ENCODE measurements at regions not wholly inside any gene's neighbourhood (a gene's known extent, or its start where the extent isn't known, plus 50 kb on each side); places are given as distances from the start of the nearest gene placed in this dataset.
"Not testable (repeated sequence)": the region's sequence is repeated elsewhere in the genome, so short reads cannot be mapped to it uniquely, and the experiment has no call there.

DNA sequence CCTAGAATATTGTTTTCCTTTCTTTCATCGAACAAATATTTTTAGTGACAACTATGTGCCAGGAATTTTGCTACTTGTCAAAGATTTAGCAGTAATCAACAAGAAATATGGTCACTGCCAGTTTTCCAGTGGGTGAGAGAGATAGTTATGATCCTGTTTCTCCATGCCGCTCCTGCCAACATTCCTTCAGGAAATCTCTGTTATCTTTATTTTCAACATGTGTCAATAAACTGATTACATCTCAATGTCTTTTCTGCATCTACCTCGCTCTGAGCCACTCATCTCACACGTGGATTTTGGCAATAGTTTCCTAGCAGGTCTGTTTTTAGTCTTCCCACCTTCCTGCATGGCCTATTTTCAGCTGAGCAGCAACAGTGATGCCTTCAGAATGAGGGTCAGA lies 650.0 kb upstream of the STXBP6 start:
- DNase-seq (ENCODE audit: low read depth in 4 of 4, low spot score in 1 of 4) = no peak

DNA sequence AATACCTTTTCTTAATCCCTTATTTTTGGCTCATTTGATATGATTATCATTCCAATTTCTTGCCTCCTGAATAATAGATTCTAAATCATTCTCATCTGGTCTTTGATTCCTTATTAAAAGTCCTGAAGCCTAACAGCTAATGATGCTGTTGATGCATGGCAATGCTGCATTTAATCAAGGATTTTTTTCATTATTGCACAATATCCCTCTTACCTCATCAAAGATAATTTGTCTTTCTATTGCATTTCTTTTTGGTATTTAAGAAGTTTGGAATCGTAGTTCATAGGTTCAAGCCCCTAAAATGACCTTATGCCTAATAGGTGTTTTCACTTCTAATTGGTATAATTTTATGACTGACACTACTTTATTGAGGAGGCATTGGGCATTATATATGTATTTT lies 648.2 kb upstream of the STXBP6 start:
- DNase-seq (ENCODE audit: low read depth in 4 of 4, low spot score in 1 of 4) = no peak

DNA sequence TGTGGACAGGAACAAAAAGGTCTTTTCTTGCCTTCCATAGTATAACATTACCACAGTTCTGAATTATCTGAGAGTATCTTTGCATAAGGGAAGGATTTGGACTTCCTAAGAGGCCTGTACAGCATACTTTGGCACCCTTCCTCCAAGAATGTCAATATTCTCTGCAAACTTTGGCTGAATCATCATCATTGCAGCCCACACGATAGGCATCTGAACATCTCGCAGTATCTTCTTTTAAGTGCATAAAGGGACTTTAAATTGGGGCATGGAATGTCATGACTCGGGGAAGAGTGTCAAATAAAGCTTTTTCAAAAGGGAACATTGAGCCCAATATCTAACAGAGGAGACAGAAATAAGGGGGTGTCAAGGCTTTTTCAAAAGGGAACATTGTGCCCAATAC lies 646.2 kb upstream of the STXBP6 start:
- DNase-seq (ENCODE audit: low read depth in 4 of 4, low spot score in 1 of 4) = no peak

DNA sequence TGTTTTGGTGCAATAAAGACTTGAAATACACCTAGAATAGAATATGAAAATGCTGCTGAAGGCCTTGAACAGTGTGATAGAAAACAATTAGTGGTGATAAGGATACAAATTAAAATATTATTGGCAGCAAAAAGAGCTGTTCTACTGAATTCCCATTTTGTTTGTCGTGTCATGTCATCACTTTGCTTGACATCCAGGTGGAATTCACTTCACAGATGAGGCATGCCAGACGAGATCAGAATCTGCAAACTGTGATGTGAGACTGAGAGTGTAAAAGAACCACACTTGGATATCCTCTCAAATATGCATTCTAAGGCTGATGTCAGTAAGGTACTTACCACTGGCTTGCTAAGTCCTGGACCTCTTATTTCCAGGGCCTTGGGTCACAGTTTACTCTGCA lies 635.1 kb upstream of the STXBP6 start:
- no peak for DNase-seq (ENCODE audit: low read depth in 4 of 4, low spot score in 1 of 4)

DNA sequence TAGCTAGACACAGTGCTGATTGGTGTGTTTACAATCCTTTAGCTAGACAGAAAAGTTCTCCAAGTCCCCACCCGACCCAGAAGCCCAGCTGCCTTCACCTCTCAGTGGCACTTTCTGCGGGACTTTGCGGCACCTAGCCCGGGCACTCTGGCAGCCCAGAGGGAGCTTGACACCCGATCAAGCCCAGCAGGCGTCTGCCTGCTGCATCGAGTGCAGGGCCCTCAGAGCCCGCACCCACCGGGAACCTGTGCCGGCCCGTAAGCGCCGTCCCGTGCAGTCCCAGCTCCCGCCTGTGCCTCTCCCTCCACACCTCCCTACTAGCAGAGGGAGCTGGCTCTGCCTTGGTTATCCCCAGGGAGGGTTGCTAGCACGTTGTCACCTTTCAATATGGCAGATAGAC lies 631.0 kb upstream of the STXBP6 start:
- DNase-seq (ENCODE audit: low read depth in 4 of 4, low spot score in 1 of 4) = no peak

DNA sequence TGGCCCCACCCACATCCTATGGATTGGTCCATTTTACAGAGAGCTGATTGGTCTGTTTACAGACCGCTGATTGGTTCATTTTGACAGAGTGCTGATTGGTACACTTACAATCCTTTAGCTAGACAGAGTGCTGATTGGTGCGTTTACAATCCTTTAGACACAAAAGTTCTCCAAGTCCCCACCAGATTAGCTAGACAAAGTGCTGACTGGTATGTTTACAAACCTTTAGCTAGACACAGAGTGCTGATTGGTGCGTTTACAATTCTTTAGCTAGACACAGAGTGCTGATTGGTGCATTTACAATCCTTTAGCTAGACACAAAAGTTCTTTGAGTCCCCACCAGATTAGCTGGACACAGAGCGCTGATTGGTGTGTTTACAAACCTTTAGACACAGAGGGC lies 630.6 kb upstream of the STXBP6 start:
- DNase-seq (ENCODE audit: low read depth in 4 of 4, low spot score in 1 of 4) = not testable (repeated sequence)

DNA sequence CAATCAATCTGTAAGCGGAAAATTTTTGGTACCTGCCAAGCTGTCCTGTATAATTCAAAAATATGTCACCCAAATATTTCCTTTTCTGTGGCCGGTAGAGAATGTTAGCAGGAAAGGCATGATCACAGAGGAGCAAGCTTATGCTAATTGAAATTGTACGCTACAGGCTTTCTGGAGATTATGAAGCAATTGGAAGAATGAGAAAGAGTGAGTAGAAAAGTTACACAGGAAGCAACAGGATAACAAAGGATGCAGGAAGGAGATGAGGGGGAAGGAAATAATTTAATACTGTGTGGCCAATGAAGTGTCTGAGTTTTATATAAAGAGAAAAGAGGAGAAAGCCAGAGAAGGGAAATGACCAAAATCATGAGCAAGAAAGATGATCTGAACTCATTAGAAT lies 627.2 kb upstream of the STXBP6 start:
- DNase-seq (ENCODE audit: low read depth in 4 of 4, low spot score in 1 of 4) = no peak

DNA sequence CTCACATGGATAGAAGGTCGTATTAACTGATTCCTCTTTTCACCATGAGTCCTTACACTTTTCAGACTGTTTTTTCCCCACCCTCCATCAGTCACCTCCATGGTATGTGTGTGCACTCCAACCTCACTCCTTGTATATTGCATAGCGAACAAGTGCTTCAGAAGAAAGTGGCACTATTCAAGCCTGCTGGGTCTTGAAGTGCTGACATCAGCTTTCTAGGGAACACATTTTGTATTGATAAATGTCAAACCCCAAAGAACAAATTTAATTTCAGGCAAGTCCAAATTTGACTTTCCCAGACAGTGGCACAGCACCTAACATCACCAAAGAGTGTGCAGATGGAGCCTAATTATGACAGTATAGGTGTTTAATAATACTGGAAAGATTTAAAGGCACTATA lies 617.4 kb upstream of the STXBP6 start:
- no peak for DNase-seq (ENCODE audit: low read depth in 4 of 4, low spot score in 1 of 4)

DNA sequence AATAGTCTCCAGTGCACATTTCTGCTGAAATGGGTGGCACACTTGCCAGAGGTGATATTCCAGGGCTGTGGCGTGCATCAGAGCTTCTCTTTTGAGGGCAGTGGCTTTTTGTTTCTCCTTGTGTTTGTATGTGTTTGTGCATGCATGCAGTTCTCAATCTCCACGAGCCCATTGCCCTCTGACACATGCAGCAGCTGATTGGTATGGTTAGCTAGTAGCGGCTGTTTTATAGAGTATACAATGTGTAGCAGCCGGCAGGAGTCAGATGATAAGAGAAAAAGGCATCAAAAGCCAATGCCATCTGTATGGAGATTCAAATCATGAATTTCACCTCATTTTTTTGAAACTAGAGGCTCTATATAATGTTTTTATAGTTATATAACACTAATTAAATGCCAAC lies 616.9 kb upstream of the STXBP6 start:
- DNase-seq (ENCODE audit: low read depth in 4 of 4, low spot score in 1 of 4) = no peak

DNA sequence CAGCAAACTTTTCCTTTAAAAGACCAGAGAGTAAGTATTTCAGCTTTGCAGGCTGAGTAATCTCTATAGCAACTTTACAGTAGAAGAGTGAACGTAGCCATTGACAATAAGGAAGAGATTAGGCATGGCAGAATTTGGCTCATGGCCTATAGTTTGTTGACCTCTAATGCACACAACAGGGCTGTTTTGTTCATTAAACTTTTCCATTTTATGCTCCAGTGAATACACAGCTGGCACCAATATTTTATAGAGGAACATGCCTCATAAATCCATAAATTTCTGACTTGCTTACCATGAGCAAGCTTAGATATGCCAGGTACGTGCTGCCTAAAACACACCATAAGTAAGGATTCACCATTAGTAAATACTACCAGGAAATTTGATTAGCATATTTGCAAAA lies 609.0 kb upstream of the STXBP6 start:
- DNase-seq (ENCODE audit: low read depth in 4 of 4, low spot score in 1 of 4) = no peak

DNA sequence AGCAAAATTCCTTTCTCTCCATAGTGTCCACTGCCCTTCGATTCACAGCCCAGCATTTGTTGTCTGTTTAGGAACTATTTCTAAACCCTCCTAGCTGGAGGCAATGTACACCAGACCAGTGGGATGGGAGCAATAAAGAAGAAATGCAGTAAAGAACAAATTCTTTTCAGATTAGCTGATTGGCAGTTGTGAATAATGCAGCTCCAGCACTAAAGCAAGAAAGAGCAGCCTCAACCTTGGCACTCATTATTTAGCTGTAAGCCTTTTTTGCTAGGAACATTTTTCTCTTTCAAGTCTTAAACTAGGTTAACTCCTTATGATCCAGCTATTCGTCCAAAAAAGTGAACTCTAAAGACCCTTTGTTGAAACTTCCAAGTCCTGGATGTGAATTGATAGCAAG lies 580.5 kb upstream of the STXBP6 start:
- no peak for DNase-seq (ENCODE audit: low read depth in 4 of 4, low spot score in 1 of 4)

DNA sequence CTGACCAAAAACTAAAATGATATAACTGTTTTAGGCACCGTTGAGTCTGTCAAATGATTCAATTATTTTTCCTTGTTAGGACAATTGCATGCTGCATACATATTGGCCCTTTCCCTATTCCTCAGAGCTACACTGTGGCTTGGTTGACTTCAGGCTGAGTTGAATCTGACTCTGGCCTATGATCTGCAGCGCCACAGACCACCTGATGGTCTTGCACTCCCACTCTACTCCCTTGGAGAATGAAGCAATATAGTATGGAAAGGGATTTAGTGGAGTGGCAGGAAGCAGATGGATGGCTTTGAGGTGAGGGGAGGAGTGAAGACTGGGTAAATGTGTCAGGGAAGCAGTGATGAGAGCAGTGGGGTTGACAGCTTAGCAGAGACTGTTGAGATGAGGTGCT lies 579.0 kb upstream of the STXBP6 start:
- DNase-seq (ENCODE audit: low read depth in 4 of 4, low spot score in 1 of 4) = no peak

DNA sequence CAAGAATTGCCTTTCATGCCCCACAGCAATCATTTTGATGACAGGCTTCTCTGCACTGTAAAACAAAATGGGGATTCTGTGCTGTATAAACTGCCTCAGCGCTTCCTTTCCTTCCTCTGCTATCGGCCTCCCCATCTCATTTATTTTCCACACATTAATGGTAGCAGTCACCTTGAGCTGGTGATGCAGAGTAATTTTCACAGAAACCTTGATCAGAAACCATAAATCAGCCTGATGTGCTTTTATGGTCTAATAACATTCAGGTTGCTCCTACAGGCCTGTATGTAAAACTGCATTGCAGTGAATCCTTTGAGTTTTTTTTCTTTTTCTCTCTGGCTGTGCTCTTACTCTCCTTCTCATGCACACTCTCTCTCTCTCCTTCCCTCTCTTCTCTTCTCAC lies 578.4 kb upstream of the STXBP6 start:
- no peak for DNase-seq (ENCODE audit: low read depth in 4 of 4, low spot score in 1 of 4)

DNA sequence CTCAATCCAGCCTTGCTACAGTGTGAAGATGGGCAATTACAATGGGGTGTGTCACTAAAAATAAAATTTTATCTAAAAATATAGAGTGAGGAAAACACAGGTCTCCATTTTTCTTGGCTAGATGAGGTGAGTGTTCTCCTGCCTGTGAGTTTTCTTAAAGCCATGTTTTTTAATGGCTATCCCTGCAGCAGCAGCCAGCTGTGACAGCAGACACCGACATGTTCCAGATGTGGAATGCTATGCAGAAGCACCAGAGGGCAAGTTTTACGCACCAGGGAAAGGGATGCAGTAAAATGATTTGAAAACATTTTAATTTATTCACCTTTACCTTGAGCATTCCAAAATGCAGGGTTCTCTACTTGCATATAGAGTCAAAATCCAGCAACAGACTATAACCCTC lies 577.0 kb upstream of the STXBP6 start:
- DNase-seq (ENCODE audit: low read depth in 4 of 4, low spot score in 1 of 4) = no peak

DNA sequence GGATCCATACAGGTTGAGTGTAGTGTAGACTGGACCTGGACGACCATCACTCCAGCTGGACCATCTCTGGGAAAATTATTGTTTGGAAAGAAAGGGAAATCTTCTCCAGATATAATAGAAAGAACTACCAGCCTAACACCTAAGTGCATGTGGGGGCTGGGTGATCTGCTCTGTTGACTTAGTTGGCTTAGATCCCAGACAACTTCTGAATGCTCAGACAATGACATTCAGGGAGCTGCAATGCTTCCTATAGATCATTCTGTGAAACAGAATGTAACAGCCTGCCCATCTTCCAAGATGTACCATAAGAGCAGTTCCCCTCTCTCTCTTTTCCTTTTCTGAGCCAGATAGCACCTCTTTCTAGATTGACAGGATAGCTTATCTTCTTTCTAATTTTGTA lies 572.8 kb upstream of the STXBP6 start:
- DNase-seq (ENCODE audit: low read depth in 4 of 4, low spot score in 1 of 4) = no peak

DNA sequence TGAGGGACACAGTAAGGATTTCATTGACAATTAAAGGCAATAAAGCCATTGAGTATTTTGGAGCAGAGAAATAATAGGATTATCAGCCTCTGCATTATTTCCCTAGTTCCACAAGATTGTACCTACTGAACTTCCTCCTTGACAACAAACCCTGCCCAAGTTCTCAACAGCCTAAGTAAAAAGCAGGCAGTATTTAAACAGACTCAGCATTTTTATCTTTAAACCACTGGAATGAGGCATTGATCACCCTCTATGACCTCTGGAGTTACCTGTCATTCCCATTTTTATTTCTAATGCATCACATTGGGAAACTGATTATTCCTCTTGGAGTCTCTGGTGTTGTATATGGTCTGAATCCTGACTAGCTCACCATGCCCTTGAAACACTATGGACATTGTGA lies 570.6 kb upstream of the STXBP6 start:
- no peak for DNase-seq (ENCODE audit: low read depth in 4 of 4, low spot score in 1 of 4)

DNA sequence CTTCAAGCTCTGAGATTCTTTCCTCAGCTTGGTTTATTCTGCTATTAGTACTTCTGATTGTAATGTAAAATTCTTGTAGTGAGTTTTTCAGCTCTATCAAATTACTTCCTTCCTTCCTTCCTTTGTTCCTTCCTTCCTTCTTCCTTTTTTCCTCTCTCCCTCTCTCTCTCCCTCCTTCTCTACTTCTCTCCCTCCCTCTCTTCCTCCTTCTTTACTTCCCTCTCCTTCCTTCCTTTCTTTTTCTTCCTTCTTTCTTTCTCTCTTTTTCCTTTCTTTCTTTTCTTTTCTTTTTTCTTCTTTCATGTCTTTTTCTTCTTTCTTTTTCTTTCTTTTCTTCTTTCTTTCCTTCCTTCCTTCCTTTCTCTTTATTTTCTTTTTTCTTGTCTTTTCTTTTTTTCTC lies 565.2 kb upstream of the STXBP6 start:
- no peak for DNase-seq (ENCODE audit: low read depth in 4 of 4, low spot score in 1 of 4)

DNA sequence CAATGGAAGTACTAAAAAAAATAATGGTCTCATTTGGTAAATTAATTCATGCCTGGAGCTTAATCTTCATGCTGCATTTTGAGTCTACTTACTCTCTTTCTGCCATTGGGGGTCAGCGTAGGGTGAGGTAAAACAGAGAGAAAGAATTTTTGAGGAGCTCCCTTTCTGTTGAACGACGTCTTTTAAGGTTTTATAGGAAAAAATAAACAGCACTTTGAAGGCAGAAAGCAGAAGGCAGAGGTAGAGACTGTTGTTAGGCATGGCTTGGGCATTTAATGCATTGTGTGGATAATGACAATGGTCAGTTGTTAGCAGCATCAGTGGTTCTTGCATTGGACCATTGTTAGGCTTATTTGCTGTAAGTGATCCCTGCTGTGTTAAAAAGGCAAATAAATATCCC lies 557.2 kb upstream of the STXBP6 start:
- no peak for DNase-seq (ENCODE audit: low read depth in 4 of 4, low spot score in 1 of 4)

DNA sequence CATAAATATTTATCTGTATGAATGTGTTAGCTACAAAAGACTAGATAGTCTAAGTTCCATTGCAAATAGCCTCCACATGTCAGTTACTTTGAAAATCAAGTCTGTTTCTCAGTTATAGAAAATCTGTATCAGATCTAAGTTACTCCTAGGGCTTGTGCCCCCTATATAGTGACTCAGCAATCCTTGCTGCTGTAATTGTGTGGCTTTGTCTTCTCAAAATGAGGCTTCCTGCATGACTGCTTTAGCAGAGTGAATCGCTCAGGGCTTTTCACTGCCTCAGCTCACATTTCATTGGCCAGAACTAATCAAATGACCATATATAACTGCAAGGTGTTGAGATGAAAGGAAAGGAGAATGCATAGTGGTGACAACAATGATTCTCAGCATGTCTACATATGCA lies 552.2 kb upstream of the STXBP6 start:
- DNase-seq (ENCODE audit: low read depth in 4 of 4, low spot score in 1 of 4) = no peak

DNA sequence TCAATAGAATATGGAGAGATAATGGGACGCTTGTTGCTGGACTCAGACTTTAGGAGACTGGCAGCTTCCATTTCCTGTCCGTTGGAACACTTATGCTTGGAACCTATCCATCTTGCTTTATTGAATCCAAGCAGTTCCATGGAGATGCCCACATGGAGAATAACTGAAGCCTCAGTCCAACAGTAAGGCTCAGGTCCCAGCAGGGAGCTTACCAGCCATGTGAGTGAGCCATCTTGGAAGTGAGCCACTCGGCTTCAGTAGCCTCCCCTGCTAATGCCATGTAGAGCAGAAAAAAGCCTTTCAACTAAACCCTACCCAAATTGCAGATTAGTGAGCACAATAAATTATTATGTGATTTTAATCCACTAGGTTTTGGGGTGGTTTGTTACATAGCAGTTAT lies 538.8 kb upstream of the STXBP6 start:
- DNase-seq (ENCODE audit: low read depth in 4 of 4, low spot score in 1 of 4) = no peak

DNA sequence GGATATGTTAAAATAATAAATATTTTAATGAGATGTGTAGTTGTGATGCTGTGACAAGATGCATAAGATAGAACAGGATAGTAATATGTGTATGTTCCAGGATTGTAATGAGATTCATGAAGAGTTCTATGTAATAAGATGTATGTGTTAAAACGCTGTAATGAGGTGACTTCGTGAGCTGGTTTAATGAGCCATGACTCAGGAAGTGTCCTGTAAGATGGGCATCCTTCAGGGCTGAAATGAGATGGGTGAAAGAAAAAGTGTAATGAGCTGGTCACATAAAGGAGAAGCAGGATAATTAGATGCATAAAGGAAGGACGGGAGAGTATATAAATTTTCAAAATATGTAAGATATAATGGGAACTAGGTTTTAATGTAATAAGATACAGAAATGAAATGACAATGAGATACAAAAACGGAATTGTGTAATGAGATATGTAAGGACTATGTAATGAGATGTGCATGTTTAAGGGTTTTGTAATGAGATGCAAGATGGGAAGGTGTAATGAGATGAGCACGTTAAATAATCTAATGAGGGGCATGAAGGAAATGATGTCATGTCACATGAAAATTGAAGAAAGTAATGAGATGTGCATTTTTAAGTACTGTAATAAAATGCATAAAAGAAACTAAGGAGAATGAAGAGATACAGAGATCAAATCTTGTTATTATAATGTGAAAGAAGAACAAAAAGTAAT lies 524.8 kb upstream of the STXBP6 start:
- no peak for DNase-seq (ENCODE audit: low read depth in 4 of 4, low spot score in 1 of 4)

DNA sequence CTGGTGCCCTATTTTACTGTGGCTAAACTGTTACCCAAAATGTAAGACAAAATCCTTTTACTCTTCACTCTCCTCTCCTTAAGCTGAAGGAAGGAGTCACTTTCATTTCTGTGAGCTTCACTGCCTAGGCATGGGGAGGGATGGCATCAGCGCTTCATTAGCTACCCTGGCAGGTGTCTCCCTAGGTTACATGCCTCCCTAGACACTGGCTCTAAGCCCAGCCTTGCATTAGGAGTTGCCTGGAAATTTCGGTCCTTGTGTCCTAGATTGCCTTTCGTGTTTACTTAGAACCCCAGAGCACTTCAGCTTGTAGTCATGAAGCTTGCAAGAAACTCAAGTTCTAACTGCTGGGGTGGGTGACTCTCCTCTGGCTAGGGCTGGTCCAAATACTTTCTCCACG lies 520.5 kb upstream of the STXBP6 start:
- no peak for DNase-seq (ENCODE audit: low read depth in 4 of 4, low spot score in 1 of 4)

DNA sequence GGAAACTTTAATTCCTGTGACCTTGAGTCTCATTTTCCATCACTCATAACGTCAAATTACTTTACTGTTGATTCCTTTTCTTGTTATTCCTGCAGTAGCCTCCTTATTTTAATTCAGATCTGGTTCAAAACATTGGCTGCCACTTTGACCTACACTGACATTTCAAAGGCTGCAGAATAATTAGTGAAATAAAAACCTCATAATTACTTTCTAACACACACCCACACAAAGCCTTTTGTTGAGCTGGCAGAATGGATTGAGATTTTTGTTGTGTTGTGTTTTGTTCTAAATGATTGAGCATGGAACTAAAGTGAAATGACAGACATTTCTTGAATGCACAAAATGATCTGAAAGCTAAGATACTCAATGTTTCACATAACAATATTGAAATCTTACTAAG lies 507.5 kb upstream of the STXBP6 start:
- no peak for DNase-seq (ENCODE audit: low read depth in 4 of 4, low spot score in 1 of 4)

DNA sequence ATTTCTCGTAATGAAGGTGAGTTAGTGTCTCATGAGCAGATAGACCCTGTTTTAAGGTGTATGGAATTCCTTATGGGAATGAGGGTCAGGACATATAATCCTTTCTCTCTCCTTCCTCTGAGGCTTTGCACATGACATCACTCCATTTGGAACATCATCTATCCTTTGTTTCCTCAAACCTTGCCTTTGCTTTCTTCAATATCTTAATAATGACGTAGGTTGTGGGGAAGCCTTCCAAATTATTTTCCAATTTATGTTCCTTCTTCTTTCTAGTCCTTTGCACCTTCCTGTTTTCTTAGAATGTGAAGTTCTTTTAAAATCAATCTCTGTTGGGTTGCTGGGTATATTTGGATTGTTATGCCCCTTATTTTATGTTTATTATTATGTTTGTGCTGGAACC lies 502.9 kb upstream of the STXBP6 start:
- no peak for DNase-seq (ENCODE audit: low read depth in 4 of 4, low spot score in 1 of 4)

Measured in stimulated activated CD4-positive, alpha-beta T cell treated with anti-CD3 and anti-CD28 coated beads, Interleukin-1b, Interleukin-23, amount 100 ng/mL, for 24 hours (primary cell).